HepG2 (cell line): ENCODE measurements at regions not wholly inside any gene's neighbourhood (a gene's known extent, or its start where the extent isn't known, plus 50 kb on each side); places are given as distances from the start of the nearest gene placed in this dataset.

ENCODE experiments used
- BCL6 ChIP-seq: IDR thresholded peaks from 2 replicates; pipeline ENCODE4 v1.6.1; 2016; ENCODE audit warnings: missing genetic modification reagents, missing compliant biosample characterization
- ESRRA ChIP-seq: sonication (generic); formaldehyde crosslinking; IDR thresholded peaks from 2 replicates; pipeline ENCODE4 v1.5.1; 2020; ENCODE audit warnings: mild to moderate bottlenecking, low read depth, missing genetic modification reagents
- HMGXB3 ChIP-seq: sonication (generic); formaldehyde crosslinking; IDR thresholded peaks from 2 replicates; pipeline ENCODE4 v1.4.0; 2020; ENCODE audit warnings: missing genetic modification reagents, borderline replicate concordance
- MIXL1 ChIP-seq: IDR thresholded peaks from 2 replicates; pipeline ENCODE4 v1.6.1; 2016
- PAX8 ChIP-seq: sonication (generic); formaldehyde crosslinking; IDR thresholded peaks from 2 replicates; pipeline ENCODE4 v1.8.0; 2022; ENCODE audit warnings: mild to moderate bottlenecking, missing genetic modification reagents, borderline replicate concordance
- PHF20 ChIP-seq: sonication (generic); formaldehyde crosslinking; IDR thresholded peaks from 2 replicates; pipeline ENCODE4 v1.5.0; 2020; ENCODE audit warnings: mild to moderate bottlenecking, missing genetic modification reagents
- PRDM10 ChIP-seq: sonication (generic); formaldehyde crosslinking; IDR thresholded peaks from 2 replicates; pipeline ENCODE4 v1.4.0; 2020; ENCODE audit warnings: low read depth, missing genetic modification reagents
- SMAD1 ChIP-seq: sonication (generic); formaldehyde crosslinking; IDR thresholded peaks from 2 replicates; pipeline ENCODE4 v1.4.0; 2020; ENCODE audit warnings: missing genetic modification reagents, low read depth, mild to moderate bottlenecking, borderline replicate concordance
- SNAPC5 ChIP-seq: sonication (generic); formaldehyde crosslinking; IDR thresholded peaks from 2 replicates; pipeline ENCODE4 v1.8.1; 2023; ENCODE audit warnings: mild to moderate bottlenecking, missing genetic modification reagents, borderline replicate concordance
- ZC3H4 ChIP-seq: sonication (generic); formaldehyde crosslinking; IDR thresholded peaks from 2 replicates; pipeline ENCODE4 v1.4.0; 2020; ENCODE audit warnings: missing genetic modification reagents, borderline replicate concordance
- ZNF407 ChIP-seq: sonication (generic); formaldehyde crosslinking; IDR thresholded peaks from one replicate; pipeline ENCODE4 v1.5.1; 2020; ENCODE audit warnings: mild to moderate bottlenecking, missing genetic modification reagents; ENCODE audit errors: not compliant biosample characterization
- ZNF772 ChIP-seq: sonication (generic); formaldehyde crosslinking; IDR thresholded peaks from 2 replicates; pipeline ENCODE4 v1.5.0; 2020; ENCODE audit warnings: mild to moderate bottlenecking, missing genetic modification reagents

GRCh38 chr16:54722210-54722676 is 208.4 kb upstream of the IRX5 start (continued):
- no peak for TF ChIP-seq ZNF407 (CRISPR knock-in tag)
- no peak for TF ChIP-seq SNAPC5 (CRISPR knock-in tag)
- TF ChIP-seq PAX8 (CRISPR knock-in tag): no peak
- TF ChIP-seq ZC3H4 (CRISPR knock-in tag): no peak
- no peak for TF ChIP-seq ZNF772 (CRISPR knock-in tag)
- no peak for TF ChIP-seq PHF20 (CRISPR knock-in tag)
- TF ChIP-seq ESRRA: peak; percentile 38; the same call in 1 of the 2 replicates
- no peak for TF ChIP-seq MIXL1 (CRISPR knock-in tag)
- TF ChIP-seq PRDM10 (CRISPR knock-in tag): no peak
- no peak for TF ChIP-seq SMAD1 (CRISPR knock-in tag)
- no peak for TF ChIP-seq HMGXB3
- TF ChIP-seq BCL6: no peak
